Pancreas (tissue), 10 donors: ENCODE measurements at regions not wholly inside any gene's neighbourhood (a gene's known extent, or its start where the extent isn't known, plus 50 kb on each side); places are given as distances from the start of the nearest gene placed in this dataset.

ENCODE experiments used
- ATAC-seq, 4 donors: fragments of 200-7000 bp; cut with Tn5 transposase; one replicate each; pipeline versions ENCODE4 v1.8.0 to v1.9.1; 2020; ENCODE audit warnings: mild to moderate bottlenecking in 4 of 4, moderate library complexity in 4 of 4
- DNase-seq, 6 donors: peaks; one replicate each; pipeline ENCODE4 v3.0.0-alpha.2; 2020
- FAIRE-seq: peaks from 2 replicates; lab custom pipeline; 2012; peaks lifted over from hg19 to GRCh38; lab: Jason Lieb, UNC
- H3K27ac ChIP-seq, 4 donors: fragments of 200-600 bp; sonication (generic); 1 replicate in 3 of 4; 2 replicates in 1 of 4; pipeline versions ENCODE4 v1.5.0 to v1.8.0; 2020
- H3K27me3 ChIP-seq, 4 donors: fragments of 200-600 bp; one replicate each; pipeline ENCODE4 v1.8.0; 2021
- H3K36me3 ChIP-seq, 3 donors: fragments of 200-600 bp; sonication (generic) in 1 of 3; one replicate each; pipeline versions ENCODE4 v1.5.0 to v1.8.0; 2020 to 2021
- H3K4me1 ChIP-seq, 3 donors: fragments of 200-600 bp; one replicate each; pipeline ENCODE4 v1.8.0; 2021
- H3K4me3 ChIP-seq, 4 donors: fragments of 200-600 bp; sonication (generic) in 2 of 4; one replicate each; pipeline versions ENCODE4 v1.5.0 to v1.8.0; 2020 to 2021
- H3K9me3 ChIP-seq, 4 donors: fragments of 200-600 bp; one replicate each; pipeline ENCODE4 v1.8.0; 2021
- CTCF ChIP-seq, 4 donors: fragments of 200-600 bp; sonication (generic) in 3 of 4; IDR thresholded peaks; one replicate each; pipeline versions ENCODE4 v1.5.0 to v1.8.0; 2021; ENCODE audit warnings: antibody characterized with exemption in 4 of 4
- WGBS, 2 donors: extraction: QIAGEN DNeasy Blood & Tissue Kit; methylation state at CpG; one replicate each; pipeline ENCODE4 v1.1.7; 2013; 5-methylcytosine and 5-hydroxymethylcytosine counted together
- intact Hi-C, 3 donors: fragments of 100-400 bp; cut with DNase I; formaldehyde crosslinking; loops; one replicate each; pipeline versions ENCODE4 v1.11.1 to v1.14.2; 2022
- donor health status: healthy with polysubstance abuse.
- donor health status: DM: no; HTN: no; CAD: no; lungs with moderate emphysema.
- donor health status: DM: no; HTN: no; CAD: no.
- donor health status: control.
- donor health status: control.
- donor health status: Bipolar disorder and iron deficiency.
- donor health status: DM: yes; HTN: yes; CAD: no.
- donor health status: DM: no; HTN: no; CAD: no.
- donor health status: DM: no; HTN: no; CAD: no.
- donor health status: DM: yes; HTN: yes; CAD: no.

- H3K9me3 ChIP-seq, result no peaks in the 10 kb centered on the region
- no peaks in the 10 kb centered on the region for H3K36me3 ChIP-seq
- FAIRE-seq (no peak), ATAC-seq (no peak), DNase-seq (no peak)
- no peak overlapping the region for H3K27ac ChIP-seq
- no peaks in the 10 kb centered on the region for H3K27me3 ChIP-seq
- intact Hi-C loops, result no loop called here
- H3K4me3 ChIP-seq, result no peak overlapping the region
- no peaks in the 10 kb centered on the region for H3K4me1 ChIP-seq
- 51 to 67% methylated on average over 1 of the region's 1 CpG for WGBS, 2 donors
- TF ChIP-seq CTCF (IDR thresholded peaks at IDR 0.05), result no peak
Measured at GRCh38 chr5:174252121-174252520, 206.6 kb downstream of the NSG2 start.

- Histone ChIP-seq H3K27me3 (peaks cover 0 to 8% (median 0%) of the 10 kb centered on the region in 4 donors), H3K9me3 (no peaks in the 10 kb centered on the region), H3K4me3 (no peak overlapping the region), H3K4me1 (no peaks in the 10 kb centered on the region), H3K36me3 (no peaks in the 10 kb centered on the region), H3K27ac (no peak overlapping the region)
- DNase-seq, result no peak
- WGBS, 2 donors, result 54 to 59% methylated on average over 8 of the region's 8 CpGs
- intact Hi-C loops, result no loop called here
- TF ChIP-seq CTCF (IDR thresholded peaks at IDR 0.05), result no peak
- ATAC-seq, result no peak
- FAIRE-seq, result no peak
Measured at GRCh38 chr5:174259696-174260420, 214.4 kb downstream of the NSG2 start.

GRCh38 chr5:174271316-174271715, 225.8 kb downstream of the NSG2 start:
- no peak overlapping the region for H3K4me3 ChIP-seq
- FAIRE-seq, result no peak
- H3K36me3 ChIP-seq, result no peaks in the 10 kb centered on the region
- 15 to 17% methylated on average over 1 of the region's 1 CpG for WGBS, 2 donors
- TF ChIP-seq CTCF (IDR thresholded peaks at IDR 0.05), result no peak
- no peak for DNase-seq
- no peaks in the 10 kb centered on the region for H3K4me1 ChIP-seq
- ATAC-seq, result no peak
- H3K9me3 ChIP-seq, result no peaks in the 10 kb centered on the region
- no peaks in the 10 kb centered on the region for H3K27me3 ChIP-seq
- no peak overlapping the region for H3K27ac ChIP-seq
- intact Hi-C loops, result no loop called here

- WGBS, 2 donors, result 67 to 79% methylated on average over 2 of the region's 2 CpGs
- no peaks in the 10 kb centered on the region for H3K4me1 ChIP-seq
- ATAC-seq (no peak), FAIRE-seq (no peak), DNase-seq (no peak)
- H3K4me3 ChIP-seq, result no peak overlapping the region
- TF ChIP-seq CTCF (IDR thresholded peaks at IDR 0.05), result no peak
- H3K27me3 ChIP-seq, result no peaks in the 10 kb centered on the region
- no peaks in the 10 kb centered on the region for H3K9me3 ChIP-seq
- intact Hi-C loops, result no loop called here
- H3K36me3 ChIP-seq, result no peaks in the 10 kb centered on the region
- H3K27ac ChIP-seq, result no peak overlapping the region
Measured at GRCh38 chr5:174272671-174273070, 227.2 kb downstream of the NSG2 start.

GRCh38 chr5:174273325-174273724, 227.8 kb downstream of the NSG2 start:
- H3K27me3 ChIP-seq, result no peaks in the 10 kb centered on the region
- intact Hi-C loops, result no loop called here
- H3K4me1 ChIP-seq, result no peaks in the 10 kb centered on the region
- no peak for ATAC-seq
- H3K36me3 ChIP-seq, result no peaks in the 10 kb centered on the region
- no peak for FAIRE-seq
- H3K4me3 ChIP-seq, result no peak overlapping the region
- no peaks in the 10 kb centered on the region for H3K9me3 ChIP-seq
- TF ChIP-seq CTCF (IDR thresholded peaks at IDR 0.05), result no peak
- no peak for DNase-seq
- no peak overlapping the region for H3K27ac ChIP-seq
- 54 to 59% methylated on average over 4 of the region's 4 CpGs for WGBS, 2 donors
